IMR-90 (cell line): ENCODE measurements at regions not wholly inside any gene's neighbourhood (a gene's known extent, or its start where the extent isn't known, plus 50 kb on each side); places are given as distances from the start of the nearest gene placed in this dataset.

ENCODE experiments used
- ATAC-seq: fragments of 200-7000 bp; cut with Tn5 transposase; 2 replicates; pipeline ENCODE4 v1.9.1; 2020; ENCODE audit warnings: low read depth, mild to moderate bottlenecking, moderate library complexity
- BruUV-seq: library from RNA; stranded (reverse); fragments of 400-500 nt; replicated peaks from 2 replicates; lab custom pipeline; 2021; lab: Mats Ljungman, UMichigan
- CTCF ChIA-PET: fragments of 300-600 bp; formaldehyde crosslinking; extraction: SDS; loops from one replicate; lab custom pipeline; 2021; ENCODE audit warnings: antibody characterized with exemption; lab: Yijun Ruan, JAX
- POLR2A ChIA-PET: fragments of 300-600 bp; sonication (Branson Sonifier 250); formaldehyde crosslinking; loops from one replicate; lab custom pipeline; 2022; ENCODE audit warnings: antibody characterized with exemption; ENCODE audit not compliant: unreplicated experiment; lab: Charles Lee
- DNase-seq: peaks from one replicate; pipeline ENCODE4 v3.0.0; 2013
- H2AFZ ChIP-seq: replicated peaks from 2 replicates; pipeline ENCODE3; 2013; ENCODE audit warnings: low read length, mild to moderate bottlenecking; ENCODE audit not compliant: poor library complexity
- H2AK5ac ChIP-seq: 2 replicates; pipeline ENCODE4 v1.6.1; 2013; ENCODE audit warnings: low read depth, low read length, inconsistent platforms
- H2AK9ac ChIP-seq: replicated peaks from 2 replicates; pipeline ENCODE3; 2013; ENCODE audit warnings: mild to moderate bottlenecking, low read depth, low read length, moderate library complexity; ENCODE audit not compliant: poor library complexity
- H2BK120ac ChIP-seq: 2 replicates; pipeline ENCODE4 v1.6.1; 2013; ENCODE audit warnings: low read depth, low read length, inconsistent platforms
- H2BK15ac ChIP-seq: 3 replicates; pipeline ENCODE4 v1.6.1; 2013; ENCODE audit warnings: low read depth, low read length, inconsistent platforms
- H2BK20ac ChIP-seq: 2 replicates; pipeline ENCODE4 v1.6.1; 2013; ENCODE audit warnings: low read depth, mild to moderate bottlenecking, inconsistent platforms, low read length, moderate library complexity
- H2BK5ac ChIP-seq: 2 replicates; pipeline ENCODE4 v1.6.1; 2013; ENCODE audit warnings: mild to moderate bottlenecking, low read depth, low read length, inconsistent platforms; ENCODE audit not compliant: poor library complexity, severe bottlenecking
- H3K14ac ChIP-seq: replicated peaks from 2 replicates; pipeline ENCODE4 v1.6.1; 2013; ENCODE audit warnings: low read depth, low read length, inconsistent platforms
- H3K18ac ChIP-seq: 2 replicates; pipeline ENCODE4 v1.6.1; 2013; ENCODE audit warnings: low read depth, low read length, control low read depth
- H3K23ac ChIP-seq: 2 replicates; pipeline ENCODE4 v1.6.1; 2013; ENCODE audit warnings: low read depth, low read length, inconsistent platforms
- H3K27ac ChIP-seq: 2 replicates; pipeline ENCODE4 v1.5.1; 2013; ENCODE audit warnings: mild to moderate bottlenecking, control low read depth, low read length; ENCODE audit not compliant: insufficient read depth
- H3K27me3 ChIP-seq: 2 replicates; pipeline ENCODE4 v1.6.1; 2013; ENCODE audit warnings: low read length; ENCODE audit not compliant: control insufficient read depth, insufficient read depth
- H3K36me3 ChIP-seq: 2 replicates; pipeline ENCODE4 v1.6.1; 2013; ENCODE audit warnings: low read length, mixed read lengths; ENCODE audit not compliant: control insufficient read depth, insufficient read depth
- H3K4ac ChIP-seq: 2 replicates; pipeline ENCODE4 v1.6.1; 2013; ENCODE audit warnings: low read depth, low read length, inconsistent platforms
- H3K4me1 ChIP-seq: 2 replicates; pipeline ENCODE4 v1.6.1; 2013; ENCODE audit warnings: low read length, mixed read lengths; ENCODE audit not compliant: control insufficient read depth, insufficient read depth
- H3K4me2 ChIP-seq: 2 replicates; pipeline ENCODE4 v1.6.1; 2013; ENCODE audit warnings: low read depth, mild to moderate bottlenecking, control low read depth, low read length, moderate library complexity
- H3K4me3 ChIP-seq: 2 replicates; pipeline ENCODE4 v1.5.1; 2013; ENCODE audit warnings: low read depth, mild to moderate bottlenecking, control low read depth, low read length, moderate library complexity; ENCODE audit not compliant: insufficient read depth
- H3K56ac ChIP-seq: 2 replicates; pipeline ENCODE4 v1.6.1; 2013; ENCODE audit warnings: low read length, inconsistent platforms; ENCODE audit not compliant: insufficient read depth; ENCODE audit errors: extremely low read depth
- H3K79me1 ChIP-seq, 2 experiments: 2 replicates each; pipeline ENCODE4 v1.6.1; 2013; ENCODE audit warnings: low read length in 2 of 2, inconsistent platforms in 1 of 2, low read depth in 1 of 2
- H3K9ac ChIP-seq: 2 replicates; pipeline ENCODE4 v1.6.1; 2013; ENCODE audit warnings: low read depth, low read length, control low read depth
- H3K9me1 ChIP-seq: 2 replicates; pipeline ENCODE4 v1.6.1; 2013; ENCODE audit warnings: low read length, inconsistent platforms; ENCODE audit not compliant: insufficient read depth
- H3K9me3 ChIP-seq: 2 replicates; pipeline ENCODE4 v1.6.1; 2013; ENCODE audit warnings: low read length; ENCODE audit not compliant: control insufficient read depth, insufficient read depth
- H4K20me1 ChIP-seq: 2 replicates; pipeline ENCODE4 v1.6.1; 2013; ENCODE audit warnings: low read length, inconsistent platforms; ENCODE audit not compliant: insufficient read depth
- H4K5ac ChIP-seq: 2 replicates; pipeline ENCODE4 v1.6.1; 2013; ENCODE audit warnings: mild to moderate bottlenecking, low read depth, low read length, control low read depth
- H4K8ac ChIP-seq, 2 experiments: 2 replicates each; pipeline ENCODE4 v1.6.1; 2013; ENCODE audit warnings: low read depth in 2 of 2, low read length in 2 of 2, control low read depth in 1 of 2, inconsistent platforms in 1 of 2
- H4K91ac ChIP-seq: 2 replicates; pipeline ENCODE4 v1.6.1; 2013; ENCODE audit warnings: low read depth, low read length, inconsistent platforms; ENCODE audit not compliant: insufficient read depth
- CEBPB ChIP-seq: IDR thresholded peaks from 2 replicates; pipeline ENCODE4 v1.6.1; 2012; ENCODE audit warnings: low read depth, low read length, improper control_type of control experiment
- CHD1 ChIP-seq: IDR thresholded peaks from 2 replicates; pipeline ENCODE4 v1.6.1; 2012; ENCODE audit warnings: low read depth, low read length, improper control_type of control experiment
- ELK1 ChIP-seq: fragments of 150-350 bp; IDR thresholded peaks from 2 replicates; pipeline ENCODE4 v1.6.1; 2016; ENCODE audit warnings: low read depth, mild to moderate bottlenecking, low read length, moderate library complexity, borderline replicate concordance
- FOS ChIP-seq: fragments of 150-350 bp; IDR thresholded peaks from 2 replicates; pipeline ENCODE4 v1.6.1; 2016; ENCODE audit warnings: low read depth, low read length
- MAFK ChIP-seq: IDR thresholded peaks from 2 replicates; pipeline ENCODE4 v1.6.1; 2012; ENCODE audit warnings: low read depth, low read length, improper control_type of control experiment
- MAZ ChIP-seq: IDR thresholded peaks from 2 replicates; pipeline ENCODE4 v1.6.1; 2012; ENCODE audit warnings: low read depth, mild to moderate bottlenecking, low read length, improper control_type of control experiment, moderate library complexity, borderline replicate concordance
- MXI1 ChIP-seq: IDR thresholded peaks from 2 replicates; pipeline ENCODE4 v1.6.1; 2012; ENCODE audit warnings: low read depth, mild to moderate bottlenecking, low read length, moderate library complexity, borderline replicate concordance
- NFE2L2 ChIP-seq: fragments of 150-350 bp; IDR thresholded peaks from 2 replicates; pipeline ENCODE4 v1.6.1; 2016; ENCODE audit warnings: low read depth, mild to moderate bottlenecking, low read length
- POLR2A ChIP-seq: IDR thresholded peaks from 2 replicates; pipeline ENCODE4 v1.6.1; 2012; ENCODE audit warnings: mild to moderate bottlenecking, low read depth, low read length
- RAD21 ChIP-seq: IDR thresholded peaks from 2 replicates; pipeline ENCODE4 v1.6.1; 2012; ENCODE audit warnings: low read length, improper control_type of control experiment
- RCOR1 ChIP-seq: IDR thresholded peaks from 2 replicates; pipeline ENCODE4 v1.6.1; 2012; ENCODE audit warnings: mild to moderate bottlenecking, low read length, improper control_type of control experiment; ENCODE audit not compliant: insufficient replicate concordance
- RFX5 ChIP-seq: IDR thresholded peaks from 2 replicates; pipeline ENCODE4 v1.8.0; 2012; ENCODE audit warnings: low read depth, mild to moderate bottlenecking, low read length, moderate library complexity
- SMC3 ChIP-seq: fragments of 150-350 bp; IDR thresholded peaks from 2 replicates; pipeline ENCODE4 v1.6.1; 2016; ENCODE audit warnings: low read depth, mild to moderate bottlenecking, antibody characterized with exemption, low read length, moderate library complexity
- WGBS, 2 experiments: methylation state at CpG; one replicate each; pipeline versions ENCODE4 v1.1.5 to v1.1.7; 2013; ENCODE audit warnings: missing lambda C conversion rate in 2 of 2; ENCODE audit not compliant: insufficient read length in 1 of 2; ENCODE audit errors: extremely low coverage in 2 of 2; 5-methylcytosine and 5-hydroxymethylcytosine counted together
- dilution Hi-C: fragments of 300-500 bp; cut with HindIII; formaldehyde crosslinking; loops from one replicate; pipeline ENCODE4 v1.14.3; 2018; ENCODE audit warnings: low sequenced_read_pairs; ENCODE audit not compliant: unreplicated experiment
- in situ Hi-C: fragments of 300-500 bp; cut with MboI; formaldehyde crosslinking; loops from 3 replicates; pipeline ENCODE4 v1.14.3; 2019; ENCODE audit warnings: low sequenced_read_pairs, inconsistent platforms, mixed read lengths
- intact Hi-C: fragments of 100-400 bp; cut with micrococcal nuclease; formaldehyde crosslinking; loops from 2 replicates; pipeline ENCODE4 v1.10.0; 2022
- TF ChIP-seq, protein P1 (sequence below): fragments of 150-350 bp; IDR thresholded peaks from 2 replicates; pipeline ENCODE4 v1.6.1; 2017; ENCODE audit warnings: mild to moderate bottlenecking, antibody characterized with exemption, low read length, low read depth
- TF ChIP-seq, protein P2 (sequence below): conservative IDR thresholded peaks from 2 replicates; pipeline ENCODE4 v1.5.1; 2012; ENCODE audit warnings: mild to moderate bottlenecking, low read depth, low read length, improper control_type of control experiment

GRCh38 chr2:74076074-74076470, 71.6 kb downstream of the BOLA3 start:
- intact Hi-C loops (no loop called here), dilution Hi-C loops (no loop called here), in situ Hi-C loops (no loop called here)
- Histone ChIP-seq H3K14ac (no peak overlapping the region), H3K9me3 (no peaks in the 10 kb centered on the region), H4K20me1 (peaks cover 4% of the 10 kb centered on the region; the same call in 1 of the 2 replicates), H2AK5ac (no peak overlapping the region), H4K91ac (no peak overlapping the region), H3K4me3 (no peak overlapping the region), H3K4me2 (no peak overlapping the region), H3K23ac (no peak overlapping the region), H3K79me1 (peaks cover 8 to 10% of the 10 kb centered on the region in 2 experiments), H2BK120ac (no peak overlapping the region), H3K18ac (no peak overlapping the region), H2AK9ac (no peak overlapping the region), H2AFZ (no peak overlapping the region), H3K4ac (no peak overlapping the region), H2BK5ac (no peak overlapping the region), H2BK15ac (no peak overlapping the region), H3K27ac (no peak overlapping the region), H2BK20ac (no peak overlapping the region), H3K4me1 (peaks cover 13% of the 10 kb centered on the region), H3K56ac (no peak overlapping the region), H3K9me1 (peaks cover 14% of the 10 kb centered on the region), H3K9ac (no peak overlapping the region), H3K36me3 (peaks cover 5% of the 10 kb centered on the region; the same call in 1 of the 2 replicates), H4K8ac (no peak overlapping the region), H3K27me3 (no peaks in the 10 kb centered on the region), H4K5ac (no peak overlapping the region)
- ChIA-PET CTCF (no interaction called here), POLR2A (interaction anchor here (0.6 kb wide), 1 partner anchor 62 kb away, joined by 6 read pairs; no protein-coding TSS in a partner anchor)
- BruUV-seq: no TSS peak
- TF ChIP-seq POLR2A: no peak
- TF ChIP-seq CHD1: no peak
- no peak for TF ChIP-seq MXI1
- no peak for TF ChIP-seq NFE2L2
- TF ChIP-seq RCOR1: no peak
- TF ChIP-seq FOS: no peak
- TF ChIP-seq, protein P1, sequence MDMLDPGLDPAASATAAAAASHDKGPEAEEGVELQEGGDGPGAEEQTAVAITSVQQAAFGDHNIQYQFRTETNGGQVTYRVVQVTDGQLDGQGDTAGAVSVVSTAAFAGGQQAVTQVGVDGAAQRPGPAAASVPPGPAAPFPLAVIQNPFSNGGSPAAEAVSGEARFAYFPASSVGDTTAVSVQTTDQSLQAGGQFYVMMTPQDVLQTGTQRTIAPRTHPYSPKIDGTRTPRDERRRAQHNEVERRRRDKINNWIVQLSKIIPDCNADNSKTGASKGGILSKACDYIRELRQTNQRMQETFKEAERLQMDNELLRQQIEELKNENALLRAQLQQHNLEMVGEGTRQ: no peak
- TF ChIP-seq RFX5: no peak
- TF ChIP-seq MAFK: no peak
- TF ChIP-seq RAD21: no peak
- TF ChIP-seq ELK1: no peak
- TF ChIP-seq SMC3: no peak
- TF ChIP-seq, protein P2, sequence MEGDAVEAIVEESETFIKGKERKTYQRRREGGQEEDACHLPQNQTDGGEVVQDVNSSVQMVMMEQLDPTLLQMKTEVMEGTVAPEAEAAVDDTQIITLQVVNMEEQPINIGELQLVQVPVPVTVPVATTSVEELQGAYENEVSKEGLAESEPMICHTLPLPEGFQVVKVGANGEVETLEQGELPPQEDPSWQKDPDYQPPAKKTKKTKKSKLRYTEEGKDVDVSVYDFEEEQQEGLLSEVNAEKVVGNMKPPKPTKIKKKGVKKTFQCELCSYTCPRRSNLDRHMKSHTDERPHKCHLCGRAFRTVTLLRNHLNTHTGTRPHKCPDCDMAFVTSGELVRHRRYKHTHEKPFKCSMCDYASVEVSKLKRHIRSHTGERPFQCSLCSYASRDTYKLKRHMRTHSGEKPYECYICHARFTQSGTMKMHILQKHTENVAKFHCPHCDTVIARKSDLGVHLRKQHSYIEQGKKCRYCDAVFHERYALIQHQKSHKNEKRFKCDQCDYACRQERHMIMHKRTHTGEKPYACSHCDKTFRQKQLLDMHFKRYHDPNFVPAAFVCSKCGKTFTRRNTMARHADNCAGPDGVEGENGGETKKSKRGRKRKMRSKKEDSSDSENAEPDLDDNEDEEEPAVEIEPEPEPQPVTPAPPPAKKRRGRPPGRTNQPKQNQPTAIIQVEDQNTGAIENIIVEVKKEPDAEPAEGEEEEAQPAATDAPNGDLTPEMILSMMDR: no peak
- no peak for TF ChIP-seq CEBPB
- TF ChIP-seq MAZ: no peak
- WGBS, 2 experiments: no CpG with 5 or more reads among the region's 1 CpG
- DNase-seq (no peak), ATAC-seq (no peak)
